HEK293 (cell line): ENCODE measurements at regions not wholly inside any gene's neighbourhood (a gene's known extent, or its start where the extent isn't known, plus 50 kb on each side); places are given as distances from the start of the nearest gene placed in this dataset.

Experiments used
- CTCF ChIA-PET: fragments of 350-600 bp; formaldehyde crosslinking; extraction: SDS; loops from one replicate; lab custom pipeline; 2021; ENCODE audit warnings: antibody characterized with exemption; lab: Yijun Ruan, JAX
- POLR2A ChIA-PET: fragments of 300-600 bp; formaldehyde crosslinking; extraction: SDS; loops from one replicate; lab custom pipeline; 2020; ENCODE audit warnings: antibody characterized with exemption, inconsistent platforms; lab: Yijun Ruan, JAX
- H3K27ac ChIP-seq: fragments of 200-500 bp; sonication (Bioruptor generic); 2 replicates; pipeline ENCODE4 v1.5.1; 2014; ENCODE audit warnings: low read depth, low read length, control low read depth, inconsistent platforms; ENCODE audit errors: extremely low read depth
- H3K36me3 ChIP-seq, 2 experiments: fragments of 200-500 bp in 1 of 2; sonication (Bioruptor generic) in 1 of 2; 1 replicate in 1 of 2; 2 replicates in 1 of 2; pipeline ENCODE4 v1.5.1; 2014 to 2017; ENCODE audit warnings: inconsistent platforms in 2 of 2, low read length in 2 of 2; ENCODE audit not compliant: control insufficient read depth in 2 of 2, insufficient read depth in 1 of 2
- H3K4me1 ChIP-seq: fragments of 200-500 bp; sonication (Bioruptor generic); 2 replicates; pipeline ENCODE4 v1.5.1; 2014; ENCODE audit warnings: mild to moderate bottlenecking, low read length, inconsistent platforms; ENCODE audit not compliant: control insufficient read depth, insufficient read depth
- H3K4me3 ChIP-seq: 2 replicates; pipeline ENCODE4 v1.5.1; 2011; ENCODE audit warnings: low read depth, mild to moderate bottlenecking, control low read depth, low read length, moderate library complexity
- H3K9me3 ChIP-seq: fragments of 200-500 bp; sonication (Bioruptor generic); 2 replicates; pipeline ENCODE4 v1.5.1; 2014; ENCODE audit warnings: low read depth, low read length, inconsistent platforms; ENCODE audit not compliant: control insufficient read depth, insufficient read depth
- GLIS1 ChIP-seq: fragments of 450-650 bp; formaldehyde crosslinking; IDR thresholded peaks from 2 replicates; pipeline ENCODE4 v1.5.1; 2016; ENCODE audit warnings: missing biosample characterization, missing genetic modification characterization
- HOXD13 ChIP-seq: sonication (generic); formaldehyde crosslinking; IDR thresholded peaks from 2 replicates; pipeline ENCODE4 v1.8.0; 2022; ENCODE audit warnings: missing genetic modification reagents, borderline replicate concordance
- IKZF3 ChIP-seq: fragments of 450-650 bp; IDR thresholded peaks from 2 replicates; pipeline ENCODE4 v1.5.0; 2018; ENCODE audit warnings: missing biosample characterization, mild to moderate bottlenecking, missing genetic modification characterization, moderate library complexity
- KLF10 ChIP-seq: fragments of 450-650 bp; IDR thresholded peaks from 2 replicates; pipeline ENCODE4 v1.5.1; 2018; ENCODE audit warnings: missing biosample characterization, mild to moderate bottlenecking, missing genetic modification characterization
- MEIS1 ChIP-seq: sonication (generic); formaldehyde crosslinking; IDR thresholded peaks from 2 replicates; pipeline ENCODE4 v1.8.1; 2022; ENCODE audit warnings: missing genetic modification reagents, mild to moderate bottlenecking, borderline replicate concordance
- RBAK ChIP-seq: fragments of 450-650 bp; formaldehyde crosslinking; IDR thresholded peaks from 2 replicates; pipeline ENCODE4 v1.5.1; 2016; ENCODE audit warnings: missing biosample characterization, missing genetic modification characterization
- TCF7L2 ChIP-seq: IDR thresholded peaks from 2 replicates; pipeline ENCODE4 v1.6.1; 2011; ENCODE audit warnings: low read depth, mild to moderate bottlenecking, inconsistent platforms, low read length, moderate library complexity, borderline replicate concordance
- TRIM28 ChIP-seq: IDR thresholded peaks from 2 replicates; pipeline ENCODE4 v1.6.1; 2011; ENCODE audit warnings: low read length, control low read depth, borderline replicate concordance
- ZFP69B ChIP-seq: fragments of 450-650 bp; formaldehyde crosslinking; IDR thresholded peaks from 2 replicates; pipeline ENCODE4 v1.5.1; 2016; ENCODE audit warnings: missing biosample characterization, missing genetic modification characterization
- ZIC2 ChIP-seq: fragments of 450-650 bp; formaldehyde crosslinking; IDR thresholded peaks from 2 replicates; pipeline ENCODE4 v1.5.1; 2016; ENCODE audit warnings: missing biosample characterization, missing genetic modification characterization
- ZNF10 ChIP-seq: fragments of 450-650 bp; formaldehyde crosslinking; IDR thresholded peaks from 2 replicates; pipeline ENCODE4 v1.5.1; 2017; ENCODE audit warnings: missing biosample characterization, missing genetic modification characterization
- ZNF302 ChIP-seq: fragments of 450-650 bp; formaldehyde crosslinking; IDR thresholded peaks from 2 replicates; pipeline ENCODE4 v1.5.1; 2016; ENCODE audit warnings: missing biosample characterization, missing genetic modification characterization, low read depth
- ZNF354C ChIP-seq: fragments of 450-650 bp; formaldehyde crosslinking; IDR thresholded peaks from 2 replicates; pipeline ENCODE4 v1.5.1; 2016; ENCODE audit warnings: missing biosample characterization, missing genetic modification characterization, low read depth, borderline replicate concordance
- ZNF426 ChIP-seq: fragments of 450-650 bp; formaldehyde crosslinking; IDR thresholded peaks from 2 replicates; pipeline ENCODE4 v1.5.1; 2017; ENCODE audit warnings: missing biosample characterization, missing genetic modification characterization, mild to moderate bottlenecking, inconsistent platforms, moderate library complexity
- ZNF473 ChIP-seq: fragments of 450-650 bp; formaldehyde crosslinking; IDR thresholded peaks from 2 replicates; pipeline ENCODE4 v1.5.1; 2017; ENCODE audit warnings: missing biosample characterization, missing genetic modification characterization
- ZNF571 ChIP-seq: fragments of 450-650 bp; formaldehyde crosslinking; IDR thresholded peaks from 2 replicates; pipeline ENCODE4 v1.5.0; 2017; ENCODE audit warnings: missing biosample characterization, missing genetic modification characterization
- ZNF629 ChIP-seq: fragments of 450-650 bp; formaldehyde crosslinking; IDR thresholded peaks from 2 replicates; pipeline ENCODE4 v1.5.1; 2017; ENCODE audit warnings: missing biosample characterization, missing genetic modification characterization
- TF ChIP-seq, protein P1 (sequence below): fragments of 450-650 bp; formaldehyde crosslinking; IDR thresholded peaks from 2 replicates; pipeline ENCODE4 v1.5.1; 2016; ENCODE audit warnings: missing biosample characterization, missing genetic modification characterization
- TF ChIP-seq, protein P2 (sequence below): fragments of 450-650 bp; formaldehyde crosslinking; IDR thresholded peaks from 2 replicates; pipeline ENCODE4 v1.5.1; 2017; ENCODE audit warnings: missing biosample characterization, missing genetic modification characterization

DNA sequence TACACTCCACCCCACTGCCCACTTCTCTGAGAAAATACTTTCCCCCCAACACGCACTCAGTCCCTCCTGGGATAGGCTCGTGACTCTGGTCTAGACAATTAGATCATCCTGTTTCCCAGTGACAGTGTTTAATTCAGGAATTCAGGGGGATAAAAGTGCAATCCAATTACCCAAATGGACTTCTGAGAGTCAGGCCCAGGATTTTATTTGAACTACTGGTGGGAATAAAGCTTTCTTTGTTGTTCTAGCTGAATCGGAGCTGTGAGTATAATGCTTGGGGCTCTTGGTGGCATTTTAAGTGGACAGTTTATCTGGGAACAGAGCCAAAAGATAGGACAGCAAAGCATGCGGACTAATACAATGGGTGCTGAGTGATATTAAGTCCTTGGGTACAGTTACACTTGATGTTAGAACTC lies 683.3 kb downstream of the MAT2B start:
- TF ChIP-seq MEIS1 = 0 out of 2 replicates have a peak, but pooled peaks have one; percentile 26
- peak; percentile 76; the same call in 1 of the 2 replicates for TF ChIP-seq HOXD13 (CRISPR knock-in tag)
- no peak for TF ChIP-seq ZNF629 (tag by site-specific recombination)
- TF ChIP-seq GLIS1 (tag by site-specific recombination) = 0 out of 2 replicates have a peak, but pooled peaks have one; percentile 13
- TF ChIP-seq, protein P1, sequence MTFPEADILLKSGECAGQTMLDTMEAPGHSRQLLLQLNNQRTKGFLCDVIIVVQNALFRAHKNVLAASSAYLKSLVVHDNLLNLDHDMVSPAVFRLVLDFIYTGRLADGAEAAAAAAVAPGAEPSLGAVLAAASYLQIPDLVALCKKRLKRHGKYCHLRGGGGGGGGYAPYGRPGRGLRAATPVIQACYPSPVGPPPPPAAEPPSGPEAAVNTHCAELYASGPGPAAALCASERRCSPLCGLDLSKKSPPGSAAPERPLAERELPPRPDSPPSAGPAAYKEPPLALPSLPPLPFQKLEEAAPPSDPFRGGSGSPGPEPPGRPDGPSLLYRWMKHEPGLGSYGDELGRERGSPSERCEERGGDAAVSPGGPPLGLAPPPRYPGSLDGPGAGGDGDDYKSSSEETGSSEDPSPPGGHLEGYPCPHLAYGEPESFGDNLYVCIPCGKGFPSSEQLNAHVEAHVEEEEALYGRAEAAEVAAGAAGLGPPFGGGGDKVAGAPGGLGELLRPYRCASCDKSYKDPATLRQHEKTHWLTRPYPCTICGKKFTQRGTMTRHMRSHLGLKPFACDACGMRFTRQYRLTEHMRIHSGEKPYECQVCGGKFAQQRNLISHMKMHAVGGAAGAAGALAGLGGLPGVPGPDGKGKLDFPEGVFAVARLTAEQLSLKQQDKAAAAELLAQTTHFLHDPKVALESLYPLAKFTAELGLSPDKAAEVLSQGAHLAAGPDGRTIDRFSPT = peak; percentile 84
- no peak for TF ChIP-seq ZFP69B (tag by site-specific recombination)
- no peak for TF ChIP-seq ZNF473 (tag by site-specific recombination)
- no peak for TF ChIP-seq IKZF3 (tag by site-specific recombination)
- TF ChIP-seq TCF7L2 = peak; percentile 95
- peak; percentile 39; the same call in 1 of the 2 replicates for TF ChIP-seq TRIM28
- H3K4me3 ChIP-seq = no peak overlapping the region
- no peak overlapping the region for H3K27ac ChIP-seq
- ChIA-PET POLR2A (no interaction called here), CTCF (interaction anchor here (0.6 kb wide), 1 partner anchor 148 kb away, joined by 3 read pairs; no protein-coding TSS in a partner anchor)
- no peaks in the 10 kb centered on the region; the same call in 1 of the 2 replicates for H3K4me1 ChIP-seq
- no peaks in the 10 kb centered on the region for H3K36me3 ChIP-seq
- no peaks in the 10 kb centered on the region for H3K9me3 ChIP-seq

DNA sequence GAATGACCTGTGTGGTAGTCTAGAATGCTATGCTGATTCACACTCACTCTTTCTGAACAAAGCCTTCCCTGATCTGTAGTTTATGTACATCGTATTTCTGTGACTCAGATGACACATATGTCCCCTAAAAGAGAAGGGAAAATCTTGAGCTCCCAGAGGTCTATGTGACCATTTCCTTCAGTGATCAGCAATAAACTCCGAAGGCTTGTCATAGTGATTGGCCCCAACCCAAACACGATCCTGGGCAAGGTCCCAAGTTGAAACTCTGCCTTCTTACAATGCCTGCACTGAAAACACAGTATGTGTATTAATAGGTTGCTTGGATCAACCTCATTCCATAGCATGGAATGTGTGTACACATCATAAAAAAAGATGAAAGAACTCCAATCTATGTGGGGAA lies 685.8 kb downstream of the MAT2B start:
- H3K36me3 ChIP-seq = no peaks in the 10 kb centered on the region
- no peaks in the 10 kb centered on the region; the same call in 1 of the 2 replicates for H3K4me1 ChIP-seq
- TF ChIP-seq, protein P1 = peak; percentile 31; the same call in 1 of the 2 replicates
- no peak for TF ChIP-seq ZNF571 (tag by site-specific recombination)
- H3K27ac ChIP-seq = 0 out of 2 replicates have a peak overlapping the region, but pooled peaks have one; percentile 13
- no peaks in the 10 kb centered on the region for H3K9me3 ChIP-seq
- POLR2A ChIA-PET = no interaction called here
- CTCF ChIA-PET = no interaction called here
- H3K4me3 ChIP-seq = no peak overlapping the region

DNA sequence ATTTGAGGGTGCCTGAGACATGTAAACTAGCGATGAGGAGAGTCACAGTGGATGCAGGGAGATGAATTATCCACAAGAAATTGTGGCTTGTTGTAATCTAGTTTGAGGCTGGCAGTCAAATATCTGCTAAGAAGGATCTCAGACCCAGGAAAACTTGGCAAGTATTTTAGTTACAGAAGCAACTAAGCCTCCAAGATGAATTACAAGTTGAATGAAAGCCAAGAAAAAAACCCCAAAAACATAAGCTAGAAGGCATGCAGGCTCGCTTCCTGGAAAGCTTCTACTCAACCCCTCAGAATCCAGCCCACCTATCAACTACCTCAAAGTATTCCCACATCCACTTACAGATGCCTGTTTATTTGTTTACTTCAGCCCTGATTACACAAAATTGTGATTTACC lies 696.9 kb downstream of the MAT2B start:
- no peaks in the 10 kb centered on the region for H3K4me1 ChIP-seq
- no peaks in the 10 kb centered on the region for H3K36me3 ChIP-seq
- H3K27ac ChIP-seq = no peak overlapping the region
- POLR2A ChIA-PET = no interaction called here
- CTCF ChIA-PET = no interaction called here
- no peaks in the 10 kb centered on the region for H3K9me3 ChIP-seq
- no peak for TF ChIP-seq ZNF10 (tag by site-specific recombination)
- no peak for TF ChIP-seq ZNF302 (tag by site-specific recombination)
- TF ChIP-seq ZNF426 (tag by site-specific recombination) = no peak
- TF ChIP-seq, protein P2, sequence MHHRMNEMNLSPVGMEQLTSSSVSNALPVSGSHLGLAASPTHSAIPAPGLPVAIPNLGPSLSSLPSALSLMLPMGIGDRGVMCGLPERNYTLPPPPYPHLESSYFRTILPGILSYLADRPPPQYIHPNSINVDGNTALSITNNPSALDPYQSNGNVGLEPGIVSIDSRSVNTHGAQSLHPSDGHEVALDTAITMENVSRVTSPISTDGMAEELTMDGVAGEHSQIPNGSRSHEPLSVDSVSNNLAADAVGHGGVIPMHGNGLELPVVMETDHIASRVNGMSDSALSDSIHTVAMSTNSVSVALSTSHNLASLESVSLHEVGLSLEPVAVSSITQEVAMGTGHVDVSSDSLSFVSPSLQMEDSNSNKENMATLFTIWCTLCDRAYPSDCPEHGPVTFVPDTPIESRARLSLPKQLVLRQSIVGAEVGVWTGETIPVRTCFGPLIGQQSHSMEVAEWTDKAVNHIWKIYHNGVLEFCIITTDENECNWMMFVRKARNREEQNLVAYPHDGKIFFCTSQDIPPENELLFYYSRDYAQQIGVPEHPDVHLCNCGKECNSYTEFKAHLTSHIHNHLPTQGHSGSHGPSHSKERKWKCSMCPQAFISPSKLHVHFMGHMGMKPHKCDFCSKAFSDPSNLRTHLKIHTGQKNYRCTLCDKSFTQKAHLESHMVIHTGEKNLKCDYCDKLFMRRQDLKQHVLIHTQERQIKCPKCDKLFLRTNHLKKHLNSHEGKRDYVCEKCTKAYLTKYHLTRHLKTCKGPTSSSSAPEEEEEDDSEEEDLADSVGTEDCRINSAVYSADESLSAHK (tag by site-specific recombination) = no peak
- TF ChIP-seq KLF10 = no peak
- no peak for TF ChIP-seq ZNF354C (tag by site-specific recombination)
- no peak for TF ChIP-seq RBAK (tag by site-specific recombination)
- no peak for TF ChIP-seq ZIC2 (tag by site-specific recombination)
- no peak overlapping the region for H3K4me3 ChIP-seq
